ENCODE measurements at regions not wholly inside any gene's neighbourhood (a gene's known extent, or its start where the extent isn't known, plus 50 kb on each side); places are given as distances from the start of the nearest gene placed in this dataset.

DNA sequence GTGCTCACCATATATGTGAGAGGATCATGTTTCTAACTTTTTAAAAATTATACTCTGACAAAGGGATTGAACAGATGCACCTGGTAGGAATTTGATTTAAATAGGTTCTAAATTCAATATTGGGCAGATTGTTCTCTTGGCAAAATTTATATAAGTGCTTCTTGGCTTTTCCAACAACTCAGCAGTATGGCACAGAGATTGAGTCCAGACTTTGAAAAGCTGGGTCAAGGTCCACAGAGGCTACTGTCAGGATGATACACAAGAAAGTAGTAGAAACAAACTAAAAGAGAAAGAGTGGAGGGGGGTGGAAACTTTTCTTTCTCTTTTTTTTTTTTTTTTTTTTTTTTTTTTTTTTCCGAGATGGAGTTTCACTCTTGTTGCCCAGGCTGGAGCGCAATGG lies 203.2 kb upstream of the ADAMTS9 start:
- ChIA-PET POLR2A (no interaction called here), RAD21 (ENCODE audit: unreplicated experiment) (no interaction called here), CTCF (no interaction called here), SMC1A (ENCODE audit: uncharacterized antibody, unreplicated experiment) (no interaction called here)
- Histone ChIP-seq H3K36me3 (ENCODE audit: control insufficient read depth in 2 of 2, insufficient read depth in 2 of 2, low read length in 1 of 2) (no peaks in the 10 kb centered on the region), H2AFZ (ENCODE audit: control insufficient read depth, low read depth, low read length) (no peak overlapping the region), H3K4me1 (ENCODE audit: control insufficient read depth, insufficient read depth, low read length) (no peaks in the 10 kb centered on the region), H3K9ac (ENCODE audit: control insufficient read depth, insufficient read depth, low read length) (no peak overlapping the region), H3K27ac (ENCODE audit: control insufficient read depth, insufficient read depth) (no peak overlapping the region), H3K4me2 (ENCODE audit: control insufficient read depth, insufficient read depth) (no peak overlapping the region), H3K27me3 (replicated peaks in 1 of 2; ENCODE audit: control insufficient read depth in 2 of 2, insufficient read depth in 2 of 2, low read length in 1 of 2) (no peaks in the 10 kb centered on the region), H4K20me1 (ENCODE audit: control insufficient read depth, insufficient read depth) (no peaks in the 10 kb centered on the region), H3K4me3 (no peak overlapping the region), H3K9me3 (replicated peaks; ENCODE audit: control insufficient read depth, insufficient read depth, low read length) (no peaks in the 10 kb centered on the region), H3K79me2 (ENCODE audit: control insufficient read depth, insufficient read depth, low read length) (no peaks in the 10 kb centered on the region)
- intact Hi-C loops (cut with micrococcal nuclease; ENCODE audit: unreplicated experiment) (no loop called here), in situ Hi-C loops (cut with MboI) (no loop called here)
- TF ChIP-seq, protein P1, sequence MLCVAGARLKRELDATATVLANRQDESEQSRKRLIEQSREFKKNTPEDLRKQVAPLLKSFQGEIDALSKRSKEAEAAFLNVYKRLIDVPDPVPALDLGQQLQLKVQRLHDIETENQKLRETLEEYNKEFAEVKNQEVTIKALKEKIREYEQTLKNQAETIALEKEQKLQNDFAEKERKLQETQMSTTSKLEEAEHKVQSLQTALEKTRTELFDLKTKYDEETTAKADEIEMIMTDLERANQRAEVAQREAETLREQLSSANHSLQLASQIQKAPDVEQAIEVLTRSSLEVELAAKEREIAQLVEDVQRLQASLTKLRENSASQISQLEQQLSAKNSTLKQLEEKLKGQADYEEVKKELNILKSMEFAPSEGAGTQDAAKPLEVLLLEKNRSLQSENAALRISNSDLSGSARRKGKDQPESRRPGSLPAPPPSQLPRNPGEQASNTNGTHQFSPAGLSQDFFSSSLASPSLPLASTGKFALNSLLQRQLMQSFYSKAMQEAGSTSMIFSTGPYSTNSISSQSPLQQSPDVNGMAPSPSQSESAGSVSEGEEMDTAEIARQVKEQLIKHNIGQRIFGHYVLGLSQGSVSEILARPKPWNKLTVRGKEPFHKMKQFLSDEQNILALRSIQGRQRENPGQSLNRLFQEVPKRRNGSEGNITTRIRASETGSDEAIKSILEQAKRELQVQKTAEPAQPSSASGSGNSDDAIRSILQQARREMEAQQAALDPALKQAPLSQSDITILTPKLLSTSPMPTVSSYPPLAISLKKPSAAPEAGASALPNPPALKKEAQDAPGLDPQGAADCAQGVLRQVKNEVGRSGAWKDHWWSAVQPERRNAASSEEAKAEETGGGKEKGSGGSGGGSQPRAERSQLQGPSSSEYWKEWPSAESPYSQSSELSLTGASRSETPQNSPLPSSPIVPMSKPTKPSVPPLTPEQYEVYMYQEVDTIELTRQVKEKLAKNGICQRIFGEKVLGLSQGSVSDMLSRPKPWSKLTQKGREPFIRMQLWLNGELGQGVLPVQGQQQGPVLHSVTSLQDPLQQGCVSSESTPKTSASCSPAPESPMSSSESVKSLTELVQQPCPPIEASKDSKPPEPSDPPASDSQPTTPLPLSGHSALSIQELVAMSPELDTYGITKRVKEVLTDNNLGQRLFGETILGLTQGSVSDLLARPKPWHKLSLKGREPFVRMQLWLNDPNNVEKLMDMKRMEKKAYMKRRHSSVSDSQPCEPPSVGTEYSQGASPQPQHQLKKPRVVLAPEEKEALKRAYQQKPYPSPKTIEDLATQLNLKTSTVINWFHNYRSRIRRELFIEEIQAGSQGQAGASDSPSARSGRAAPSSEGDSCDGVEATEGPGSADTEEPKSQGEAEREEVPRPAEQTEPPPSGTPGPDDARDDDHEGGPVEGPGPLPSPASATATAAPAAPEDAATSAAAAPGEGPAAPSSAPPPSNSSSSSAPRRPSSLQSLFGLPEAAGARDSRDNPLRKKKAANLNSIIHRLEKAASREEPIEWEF (IDR thresholded peaks at IDR 0.05; ENCODE audit: insufficient replicate concordance, low read depth, low read length) = no peak
- TF ChIP-seq ZNF384 (IDR thresholded peaks at IDR 0.05; ENCODE audit: borderline replicate concordance, low read depth, low read length) = no peak
- no peak for TF ChIP-seq CHD4 (IDR thresholded peaks at IDR 0.05)
- TF ChIP-seq, protein P2, sequence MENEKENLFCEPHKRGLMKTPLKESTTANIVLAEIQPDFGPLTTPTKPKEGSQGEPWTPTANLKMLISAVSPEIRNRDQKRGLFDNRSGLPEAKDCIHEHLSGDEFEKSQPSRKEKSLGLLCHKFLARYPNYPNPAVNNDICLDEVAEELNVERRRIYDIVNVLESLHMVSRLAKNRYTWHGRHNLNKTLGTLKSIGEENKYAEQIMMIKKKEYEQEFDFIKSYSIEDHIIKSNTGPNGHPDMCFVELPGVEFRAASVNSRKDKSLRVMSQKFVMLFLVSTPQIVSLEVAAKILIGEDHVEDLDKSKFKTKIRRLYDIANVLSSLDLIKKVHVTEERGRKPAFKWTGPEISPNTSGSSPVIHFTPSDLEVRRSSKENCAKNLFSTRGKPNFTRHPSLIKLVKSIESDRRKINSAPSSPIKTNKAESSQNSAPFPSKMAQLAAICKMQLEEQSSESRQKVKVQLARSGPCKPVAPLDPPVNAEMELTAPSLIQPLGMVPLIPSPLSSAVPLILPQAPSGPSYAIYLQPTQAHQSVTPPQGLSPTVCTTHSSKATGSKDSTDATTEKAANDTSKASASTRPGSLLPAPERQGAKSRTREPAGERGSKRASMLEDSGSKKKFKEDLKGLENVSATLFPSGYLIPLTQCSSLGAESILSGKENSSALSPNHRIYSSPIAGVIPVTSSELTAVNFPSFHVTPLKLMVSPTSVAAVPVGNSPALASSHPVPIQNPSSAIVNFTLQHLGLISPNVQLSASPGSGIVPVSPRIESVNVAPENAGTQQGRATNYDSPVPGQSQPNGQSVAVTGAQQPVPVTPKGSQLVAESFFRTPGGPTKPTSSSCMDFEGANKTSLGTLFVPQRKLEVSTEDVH (IDR thresholded peaks at IDR 0.05; ENCODE audit: low read depth, partially characterized antibody) = no peak
- TF ChIP-seq TBL1XR1 (IDR thresholded peaks at IDR 0.05; ENCODE audit: low read depth, low read length) = no peak
- TF ChIP-seq POLR2AphosphoS5 (IDR thresholded peaks at IDR 0.05; ENCODE audit: low read length) = no peak
- no TSS peak for BruUV-seq (replicated peaks)
- DNase-seq (ENCODE audit: low read depth, low spot score) = no peak
- no peak for ATAC-seq
- no CpG with 5 or more reads among the region's 2 CpGs for WGBS (ENCODE audit: insufficient coverage, insufficient replicate concordance, low lambda C conversion rate, missing lambda C conversion rate)
- FAIRE-seq = no peak

Measured in GM12878 (cell line).